WTC11 (cell line): ENCODE measurements at regions not wholly inside any gene's neighbourhood (a gene's known extent, or its start where the extent isn't known, plus 50 kb on each side); places are given as distances from the start of the nearest gene placed in this dataset.
A peak's percentile ranks its signal among the peaks of the same experiment; 100 is the strongest.

Experiments
- ATAC-seq: fragments of 200-7000 bp; cut with Tn5 transposase; 2 replicates; pipeline ENCODE4 v1.10.0; 2021; ENCODE audit warnings: mild to moderate bottlenecking, moderate library complexity
- CTCF ChIA-PET: fragments of 300-600 bp; sonication (Branson Sonifier 250); formaldehyde crosslinking; loops from one replicate; lab custom pipeline; 2021; ENCODE audit warnings: antibody characterized with exemption; lab: Charles Lee
- POLR2A ChIA-PET: fragments of 350-600 bp; sonication (Branson Sonifier 250); formaldehyde crosslinking; loops from one replicate; lab custom pipeline; 2021; ENCODE audit warnings: antibody characterized with exemption; lab: Charles Lee
- DNase-seq: peaks from one replicate; pipeline ENCODE4 v3.0.0; 2021; ENCODE audit warnings: low spot score
- H3K27ac Mint-ChIP-seq: 2 replicates; pipeline ENCODE4 v1.8.0; 2021; ENCODE audit warnings: mixed read lengths
- H3K27me3 Mint-ChIP-seq: 2 replicates; pipeline ENCODE4 v1.8.0; 2021; ENCODE audit warnings: low read depth, mild to moderate bottlenecking, moderate library complexity, mixed read lengths
- H3K36me3 Mint-ChIP-seq: 2 replicates; pipeline ENCODE4 v1.8.0; 2021; ENCODE audit warnings: mixed read lengths
- H3K4me1 Mint-ChIP-seq: 2 replicates; pipeline ENCODE4 v1.8.0; 2022; ENCODE audit warnings: mixed read lengths
- H3K4me3 Mint-ChIP-seq: 2 replicates; pipeline ENCODE4 v1.8.0; 2021; ENCODE audit warnings: mild to moderate bottlenecking, moderate library complexity, mixed read lengths
- H3K9me3 Mint-ChIP-seq: 2 replicates; pipeline ENCODE4 v1.8.0; 2021; ENCODE audit warnings: mixed read lengths
- CREM ChIP-seq: sonication (generic); formaldehyde crosslinking; IDR thresholded peaks from 2 replicates; pipeline ENCODE4 v1.8.1; 2022; ENCODE audit warnings: mild to moderate bottlenecking, missing genetic modification reagents, moderate library complexity
- ELF4 ChIP-seq: sonication (generic); formaldehyde crosslinking; IDR thresholded peaks from 2 replicates; pipeline ENCODE4 v1.8.1; 2022; ENCODE audit warnings: low read depth, mild to moderate bottlenecking, moderate library complexity, missing genetic modification reagents
- ETV6 ChIP-seq: sonication (generic); formaldehyde crosslinking; IDR thresholded peaks from 2 replicates; pipeline ENCODE4 v1.8.1; 2022; ENCODE audit warnings: mild to moderate bottlenecking, missing genetic modification reagents
- FOXJ3 ChIP-seq: sonication (generic); formaldehyde crosslinking; IDR thresholded peaks from 2 replicates; pipeline ENCODE4 v1.9.0; 2021; ENCODE audit warnings: missing genetic modification reagents, mild to moderate bottlenecking, borderline replicate concordance
- FOXP1 ChIP-seq: sonication (generic); formaldehyde crosslinking; IDR thresholded peaks from 2 replicates; pipeline ENCODE4 v1.8.0; 2022; ENCODE audit warnings: missing genetic modification reagents, mild to moderate bottlenecking, moderate library complexity, borderline replicate concordance
- GTF2I ChIP-seq: fragments of 250-450 bp; sonication (Bioruptor Pico); conservative IDR thresholded peaks from 2 replicates; pipeline ENCODE4 v1.4.0; 2021; ENCODE audit warnings: mild to moderate bottlenecking
- IRF2 ChIP-seq: sonication (generic); formaldehyde crosslinking; IDR thresholded peaks from 2 replicates; pipeline ENCODE4 v1.8.0; 2022; ENCODE audit warnings: low read depth, missing genetic modification reagents, borderline replicate concordance
- MXD4 ChIP-seq: fragments of 250-450 bp; sonication (Bioruptor Pico); IDR thresholded peaks from 2 replicates; pipeline ENCODE4 v1.8.0; 2021; ENCODE audit warnings: mild to moderate bottlenecking, moderate library complexity, borderline replicate concordance
- NR1H2 ChIP-seq: sonication (generic); formaldehyde crosslinking; IDR thresholded peaks from 2 replicates; pipeline ENCODE4 v1.9.0; 2021; ENCODE audit warnings: mild to moderate bottlenecking, moderate library complexity, missing genetic modification reagents
- NR2C2 ChIP-seq: sonication (generic); formaldehyde crosslinking; IDR thresholded peaks from 2 replicates; pipeline ENCODE4 v1.8.0; 2022; ENCODE audit warnings: mild to moderate bottlenecking, missing genetic modification reagents
- RELA ChIP-seq: sonication (generic); formaldehyde crosslinking; IDR thresholded peaks from 2 replicates; pipeline ENCODE4 v1.8.1; 2022; ENCODE audit warnings: missing genetic modification reagents, mild to moderate bottlenecking, borderline replicate concordance
- SMAD3 ChIP-seq: sonication (generic); formaldehyde crosslinking; IDR thresholded peaks from 2 replicates; pipeline ENCODE4 v1.8.0; 2022; ENCODE audit warnings: missing genetic modification reagents, mild to moderate bottlenecking, borderline replicate concordance
- ZBTB21 ChIP-seq: sonication (generic); formaldehyde crosslinking; IDR thresholded peaks from 2 replicates; pipeline ENCODE4 v1.8.1; 2023; ENCODE audit warnings: mild to moderate bottlenecking, missing genetic modification reagents, borderline replicate concordance
- ZNF138 ChIP-seq: sonication (generic); formaldehyde crosslinking; conservative IDR thresholded peaks from 2 replicates; pipeline ENCODE4 v1.8.1; 2022; ENCODE audit warnings: mild to moderate bottlenecking, moderate library complexity, missing genetic modification reagents
- ZNF219 ChIP-seq: sonication (generic); formaldehyde crosslinking; IDR thresholded peaks from 2 replicates; pipeline ENCODE4 v1.8.0; 2023; ENCODE audit warnings: missing genetic modification reagents, mild to moderate bottlenecking, borderline replicate concordance
- ZNF232 ChIP-seq: sonication (generic); formaldehyde crosslinking; IDR thresholded peaks from 2 replicates; pipeline ENCODE4 v1.8.0; 2022; ENCODE audit warnings: mild to moderate bottlenecking, missing genetic modification reagents
- ZNF263 ChIP-seq: sonication (generic); formaldehyde crosslinking; IDR thresholded peaks from 2 replicates; pipeline ENCODE4 v1.8.1; 2022; ENCODE audit warnings: low read depth, mild to moderate bottlenecking, moderate library complexity, missing genetic modification reagents
- ZNF396 ChIP-seq: fragments of 250-450 bp; sonication (Bioruptor Pico); IDR thresholded peaks from 2 replicates; pipeline ENCODE4 v1.8.0; 2021; ENCODE audit warnings: mild to moderate bottlenecking, moderate library complexity, borderline replicate concordance
- TF ChIP-seq, protein P1 (sequence below): sonication (generic); formaldehyde crosslinking; IDR thresholded peaks from 2 replicates; pipeline ENCODE4 v1.8.1; 2023; ENCODE audit warnings: mild to moderate bottlenecking, missing genetic modification reagents, moderate library complexity
- TF ChIP-seq, protein P2 (sequence below): sonication (generic); formaldehyde crosslinking; IDR thresholded peaks from 2 replicates; pipeline ENCODE4 v1.8.0; 2022; ENCODE audit warnings: mild to moderate bottlenecking, missing genetic modification reagents
- TF ChIP-seq, protein P3 (sequence below): sonication (generic); formaldehyde crosslinking; IDR thresholded peaks from 2 replicates; pipeline ENCODE4 v1.8.0; 2022; ENCODE audit warnings: mild to moderate bottlenecking, missing genetic modification reagents
- TF ChIP-seq, protein P4 (sequence below): fragments of 250-450 bp; sonication (Bioruptor Pico); IDR thresholded peaks from 2 replicates; pipeline ENCODE4 v1.9.0; 2021; ENCODE audit warnings: mild to moderate bottlenecking
- TF ChIP-seq, protein P5 (sequence below): sonication (generic); formaldehyde crosslinking; IDR thresholded peaks from 2 replicates; pipeline ENCODE4 v1.8.0; 2022; ENCODE audit warnings: mild to moderate bottlenecking, missing genetic modification reagents
- TF ChIP-seq, protein P6 (sequence below): sonication (generic); formaldehyde crosslinking; IDR thresholded peaks from 2 replicates; pipeline ENCODE4 v1.8.1; 2022; ENCODE audit warnings: low read depth, missing genetic modification reagents, borderline replicate concordance

DNA sequence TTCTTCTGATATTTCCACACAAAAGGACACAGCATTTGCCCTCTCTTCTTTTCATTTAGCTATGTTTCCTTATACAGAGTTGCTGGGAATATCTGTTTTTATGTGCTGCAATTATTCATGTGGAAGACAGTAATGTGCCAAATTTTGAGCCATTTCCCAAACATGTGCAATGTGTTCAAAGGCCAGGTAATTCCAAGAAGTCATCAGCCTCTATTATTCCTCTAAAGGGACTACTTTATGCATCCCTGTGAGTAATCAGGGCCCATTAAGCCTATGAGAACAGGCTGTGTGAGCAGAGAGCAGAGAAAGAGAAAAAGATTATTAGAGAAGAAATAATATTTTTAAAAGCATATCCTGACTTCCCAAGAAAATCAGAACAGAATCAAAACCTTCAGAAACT lies 107.6 kb upstream of the OSR1 start:
- H3K4me1 Mint-ChIP-seq: peaks cover 32% of the 10 kb centered on the region
- no peaks in the 10 kb centered on the region; the same call in 1 of the 2 replicates for H3K27me3 Mint-ChIP-seq
- ChIA-PET POLR2A (no interaction called here), CTCF (no interaction called here)
- peaks cover 13% of the 10 kb centered on the region for H3K36me3 Mint-ChIP-seq
- DNase-seq (no peak), ATAC-seq (no peak)
- no peak overlapping the region for H3K4me3 Mint-ChIP-seq
- TF ChIP-seq NR1H2 (CRISPR knock-in tag) (no peak), MXD4 (CRISPR knock-in tag) (no peak), ZNF396 (no peak), SMAD3 (CRISPR knock-in tag) (no peak), ZNF138 (no peak), ZNF232 (no peak), ETV6 (CRISPR knock-in tag) (no peak), ELF4 (CRISPR knock-in tag) (no peak), ZNF219 (CRISPR knock-in tag) (no peak)
- TF ChIP-seq, protein P1, sequence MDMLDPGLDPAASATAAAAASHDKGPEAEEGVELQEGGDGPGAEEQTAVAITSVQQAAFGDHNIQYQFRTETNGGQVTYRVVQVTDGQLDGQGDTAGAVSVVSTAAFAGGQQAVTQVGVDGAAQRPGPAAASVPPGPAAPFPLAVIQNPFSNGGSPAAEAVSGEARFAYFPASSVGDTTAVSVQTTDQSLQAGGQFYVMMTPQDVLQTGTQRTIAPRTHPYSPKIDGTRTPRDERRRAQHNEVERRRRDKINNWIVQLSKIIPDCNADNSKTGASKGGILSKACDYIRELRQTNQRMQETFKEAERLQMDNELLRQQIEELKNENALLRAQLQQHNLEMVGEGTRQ: no peak
- TF ChIP-seq, protein P2, sequence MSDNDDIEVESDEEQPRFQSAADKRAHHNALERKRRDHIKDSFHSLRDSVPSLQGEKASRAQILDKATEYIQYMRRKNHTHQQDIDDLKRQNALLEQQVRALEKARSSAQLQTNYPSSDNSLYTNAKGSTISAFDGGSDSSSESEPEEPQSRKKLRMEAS (CRISPR knock-in tag): no peak
- TF ChIP-seq, protein P3, sequence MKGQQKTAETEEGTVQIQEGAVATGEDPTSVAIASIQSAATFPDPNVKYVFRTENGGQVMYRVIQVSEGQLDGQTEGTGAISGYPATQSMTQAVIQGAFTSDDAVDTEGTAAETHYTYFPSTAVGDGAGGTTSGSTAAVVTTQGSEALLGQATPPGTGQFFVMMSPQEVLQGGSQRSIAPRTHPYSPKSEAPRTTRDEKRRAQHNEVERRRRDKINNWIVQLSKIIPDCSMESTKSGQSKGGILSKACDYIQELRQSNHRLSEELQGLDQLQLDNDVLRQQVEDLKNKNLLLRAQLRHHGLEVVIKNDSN (CRISPR knock-in tag): no peak
- no peak overlapping the region for H3K27ac Mint-ChIP-seq
- peaks cover 23% of the 10 kb centered on the region for H3K9me3 Mint-ChIP-seq

DNA sequence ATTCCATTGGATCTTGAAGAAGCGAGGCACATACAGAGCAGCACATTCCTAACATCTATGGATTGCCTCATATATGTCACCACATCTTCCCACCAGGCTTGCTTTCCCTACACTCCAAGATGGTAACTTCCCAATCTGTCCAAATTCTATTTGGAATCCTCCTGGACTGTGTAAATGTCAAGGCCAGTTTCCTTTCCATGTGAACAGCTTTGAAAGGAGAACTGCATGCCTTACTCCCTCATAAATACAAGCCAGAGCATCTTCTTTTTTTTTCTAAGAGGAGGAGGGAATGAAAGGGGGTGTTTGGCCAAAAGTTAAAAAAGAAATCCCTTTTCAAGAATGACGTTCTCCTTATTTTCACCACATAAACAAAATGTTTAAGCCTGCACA lies 103.8 kb upstream of the OSR1 start:
- Mint-ChIP-seq H3K9me3 (peaks cover 16% of the 10 kb centered on the region), H3K36me3 (peaks cover 13% of the 10 kb centered on the region), H3K4me3 (peak overlapping the region; percentile 28), H3K27ac (no peak overlapping the region), H3K27me3 (no peaks in the 10 kb centered on the region; the same call in 1 of the 2 replicates), H3K4me1 (peaks cover 54% of the 10 kb centered on the region)
- CTCF ChIA-PET: no interaction called here
- POLR2A ChIA-PET: no interaction called here
- DNase-seq: no peak
- TF ChIP-seq FOXP1 (no peak), CREM (CRISPR knock-in tag) (no peak), IRF2 (no peak), FOXJ3 (CRISPR knock-in tag) (no peak)
- TF ChIP-seq, protein P4, sequence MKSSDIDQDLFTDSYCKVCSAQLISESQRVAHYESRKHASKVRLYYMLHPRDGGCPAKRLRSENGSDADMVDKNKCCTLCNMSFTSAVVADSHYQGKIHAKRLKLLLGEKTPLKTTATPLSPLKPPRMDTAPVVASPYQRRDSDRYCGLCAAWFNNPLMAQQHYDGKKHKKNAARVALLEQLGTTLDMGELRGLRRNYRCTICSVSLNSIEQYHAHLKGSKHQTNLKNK: no peak
- TF ChIP-seq, protein P5, sequence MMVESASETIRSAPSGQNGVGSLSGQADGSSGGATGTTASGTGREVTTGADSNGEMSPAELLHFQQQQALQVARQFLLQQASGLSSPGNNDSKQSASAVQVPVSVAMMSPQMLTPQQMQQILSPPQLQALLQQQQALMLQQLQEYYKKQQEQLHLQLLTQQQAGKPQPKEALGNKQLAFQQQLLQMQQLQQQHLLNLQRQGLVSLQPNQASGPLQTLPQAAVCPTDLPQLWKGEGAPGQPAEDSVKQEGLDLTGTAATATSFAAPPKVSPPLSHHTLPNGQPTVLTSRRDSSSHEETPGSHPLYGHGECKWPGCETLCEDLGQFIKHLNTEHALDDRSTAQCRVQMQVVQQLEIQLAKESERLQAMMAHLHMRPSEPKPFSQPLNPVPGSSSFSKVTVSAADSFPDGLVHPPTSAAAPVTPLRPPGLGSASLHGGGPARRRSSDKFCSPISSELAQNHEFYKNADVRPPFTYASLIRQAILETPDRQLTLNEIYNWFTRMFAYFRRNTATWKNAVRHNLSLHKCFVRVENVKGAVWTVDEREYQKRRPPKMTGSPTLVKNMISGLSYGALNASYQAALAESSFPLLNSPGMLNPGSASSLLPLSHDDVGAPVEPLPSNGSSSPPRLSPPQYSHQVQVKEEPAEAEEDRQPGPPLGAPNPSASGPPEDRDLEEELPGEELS (CRISPR knock-in tag): no peak
- no peak for ATAC-seq

DNA sequence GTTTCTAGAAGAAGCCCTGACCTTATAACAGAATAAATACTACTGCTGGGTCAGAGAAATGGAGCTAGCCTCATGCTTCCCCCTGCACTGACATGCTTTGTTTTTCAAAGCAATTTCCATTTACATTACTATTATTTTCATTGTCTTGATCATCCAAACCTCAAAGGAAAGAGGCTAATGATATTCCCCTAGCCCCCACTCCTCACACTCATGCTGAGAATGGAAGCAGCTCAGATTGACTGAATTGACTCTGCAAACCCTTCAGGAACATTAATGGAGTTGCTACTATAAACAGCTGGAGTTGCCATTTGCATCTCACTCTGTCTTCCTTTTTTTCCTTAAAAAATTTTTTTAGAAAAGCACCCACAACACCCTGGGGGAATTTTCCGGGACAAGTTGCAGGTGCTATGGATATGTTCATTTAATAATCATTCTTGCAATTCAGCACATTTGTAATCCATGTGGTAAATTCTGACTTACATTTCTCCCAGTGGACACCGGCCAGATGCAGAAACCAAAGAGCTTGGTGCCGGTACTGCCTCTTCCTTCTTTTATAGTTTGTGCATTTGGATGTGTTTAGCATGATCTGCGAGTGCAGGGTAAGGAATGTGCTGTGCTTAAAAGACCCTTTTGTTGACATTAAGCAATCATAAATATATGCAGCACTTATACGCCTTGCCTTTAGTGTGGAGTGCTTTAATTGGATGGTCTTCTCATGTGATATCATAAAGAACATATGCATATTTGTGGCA lies 103.3 kb upstream of the OSR1 start:
- DNase-seq (no peak), ATAC-seq (peak; percentile 64)
- ChIA-PET POLR2A (no interaction called here), CTCF (interaction anchor here (0.8 kb wide), 1 partner anchor 98 kb away, joined by 7 read pairs; no protein-coding TSS in a partner anchor)
- Mint-ChIP-seq H3K4me1 (peaks cover 52% of the 10 kb centered on the region), H3K4me3 (peak overlapping the region; percentile 28), H3K36me3 (peaks cover 13% of the 10 kb centered on the region), H3K9me3 (peaks cover 16% of the 10 kb centered on the region), H3K27ac (no peak overlapping the region), H3K27me3 (no peaks in the 10 kb centered on the region; the same call in 1 of the 2 replicates)
- TF ChIP-seq, protein P1: no peak
- no peak for TF ChIP-seq FOXJ3 (CRISPR knock-in tag)
- no peak for TF ChIP-seq GTF2I (CRISPR knock-in tag)
- TF ChIP-seq ZNF263 (CRISPR knock-in tag): no peak
- TF ChIP-seq RELA (CRISPR knock-in tag): no peak
- TF ChIP-seq, protein P6, sequence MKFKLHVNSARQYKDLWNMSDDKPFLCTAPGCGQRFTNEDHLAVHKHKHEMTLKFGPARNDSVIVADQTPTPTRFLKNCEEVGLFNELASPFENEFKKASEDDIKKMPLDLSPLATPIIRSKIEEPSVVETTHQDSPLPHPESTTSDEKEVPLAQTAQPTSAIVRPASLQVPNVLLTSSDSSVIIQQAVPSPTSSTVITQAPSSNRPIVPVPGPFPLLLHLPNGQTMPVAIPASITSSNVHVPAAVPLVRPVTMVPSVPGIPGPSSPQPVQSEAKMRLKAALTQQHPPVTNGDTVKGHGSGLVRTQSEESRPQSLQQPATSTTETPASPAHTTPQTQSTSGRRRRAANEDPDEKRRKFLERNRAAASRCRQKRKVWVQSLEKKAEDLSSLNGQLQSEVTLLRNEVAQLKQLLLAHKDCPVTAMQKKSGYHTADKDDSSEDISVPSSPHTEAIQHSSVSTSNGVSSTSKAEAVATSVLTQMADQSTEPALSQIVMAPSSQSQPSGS (CRISPR knock-in tag): no peak
- no peak for TF ChIP-seq ZNF219 (CRISPR knock-in tag)
- no peak for TF ChIP-seq ZBTB21 (CRISPR knock-in tag)
- no peak for TF ChIP-seq NR2C2 (CRISPR knock-in tag)
